Posterior cingulate gyrus (tissue), 11 donors: ENCODE measurements at regions not wholly inside any gene's neighbourhood (a gene's known extent, or its start where the extent isn't known, plus 50 kb on each side); places are given as distances from the start of the nearest gene placed in this dataset.
"Not testable (repeated sequence)": the region's sequence is repeated elsewhere in the genome, so short reads cannot be mapped to it uniquely, and the experiment has no call there.

Experiments used
- DNase-seq, 10 donors: peaks; one replicate each; pipeline versions ENCODE4 v3.0.0 to v3.0.0-alpha.2; 2020 to 2021; ENCODE audit warnings: mixed read lengths in 3 of 10
- intact Hi-C: fragments of 100-400 bp; cut with DNase I; formaldehyde crosslinking; loops from one replicate; pipeline ENCODE4 v1.15.1; 2023

- intact Hi-C loops, result no loop called here
- DNase-seq, result no peak
These were observed 707.9 kb upstream of the PITX2 start for GRCh38 chr4:111330786-111331185.

DNA sequence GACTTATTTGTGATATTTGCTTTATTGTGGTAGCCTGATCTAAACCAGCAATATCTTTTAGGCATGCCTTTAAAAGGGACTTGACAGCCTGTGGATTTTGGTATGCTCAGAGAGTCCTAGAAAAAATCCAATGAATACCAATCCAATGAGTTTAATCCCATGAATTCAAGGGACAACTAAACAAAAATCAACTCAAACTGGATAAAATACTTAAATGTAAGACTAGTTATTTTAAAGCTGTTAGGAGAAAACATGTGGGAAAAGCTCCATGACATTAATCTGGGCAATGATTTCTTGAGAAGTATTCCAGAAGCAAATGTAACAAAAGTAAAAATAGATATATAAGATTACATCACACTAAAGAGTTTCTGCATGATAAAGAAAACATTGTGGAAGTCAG is 711.5 kb upstream of the PITX2 start:
- DNase-seq, result no peak
- intact Hi-C loops, result no loop called here

- peak in 2 of 10 donors; percentile 66 to 75 for DNase-seq
- intact Hi-C loops, result not testable (repeated sequence)
These were observed 714.5 kb upstream of the PITX2 start for GRCh38 chr4:111337186-111337876.

GRCh38 chr4:111359602-111360001 is 736.7 kb upstream of the PITX2 start:
- no peak for DNase-seq
- intact Hi-C loops, result no loop called here

- intact Hi-C loops, result no loop called here
- DNase-seq, result no peak
These were observed 738.0 kb upstream of the PITX2 start for GRCh38 chr4:111360906-111361305.

- DNase-seq, result no peak
- intact Hi-C loops, result no loop called here
These were observed 740.1 kb upstream of the PITX2 start for GRCh38 chr4:111362941-111363361.

DNA sequence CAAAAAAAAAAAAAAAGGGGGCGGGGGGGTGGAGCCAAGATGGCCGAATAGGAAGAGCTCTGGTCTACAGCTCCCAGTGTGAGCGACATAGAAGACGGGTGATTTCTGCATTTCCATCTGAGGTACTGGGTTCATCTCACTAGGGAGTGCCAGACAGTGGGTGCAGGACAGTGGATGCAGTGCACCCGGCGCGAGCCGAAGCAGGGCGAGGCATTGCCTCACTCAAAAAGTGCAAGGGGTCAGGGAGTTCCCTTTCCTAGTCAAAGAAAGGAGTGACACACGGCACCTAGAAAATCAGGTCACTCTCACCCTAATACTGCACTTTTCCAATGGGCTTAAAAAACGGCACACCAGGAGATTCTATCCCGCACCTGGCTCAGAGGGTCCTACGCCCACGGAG is 755.0 kb upstream of the PITX2 start:
- intact Hi-C loops, result not testable (repeated sequence)

GRCh38 chr4:111388561-111388960 is 756.7 kb upstream of the FAM241A start:
- DNase-seq, result no peak
- intact Hi-C loops, result no loop called here

More for the DNA sequence above, 755.0 kb upstream of the PITX2 start:
- not testable (repeated sequence) for DNase-seq

DNA sequence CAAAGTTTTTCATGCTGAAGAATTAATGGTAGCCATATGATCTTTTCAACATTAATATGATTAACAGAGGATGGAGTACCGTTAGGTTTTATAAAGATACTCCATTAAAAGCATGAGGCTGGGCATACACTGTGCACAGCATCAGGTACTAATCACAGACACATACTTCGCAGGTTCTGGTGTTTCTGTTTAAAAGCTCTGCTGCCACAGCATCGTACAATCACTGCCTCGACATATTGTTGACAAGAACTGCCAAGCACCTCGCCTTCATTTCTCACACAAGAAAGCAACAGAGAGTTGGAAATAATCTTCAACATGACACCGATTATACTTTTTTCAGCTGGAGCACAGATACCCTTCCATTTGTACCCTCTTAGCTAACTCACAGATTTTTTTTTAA is 753.4 kb upstream of the FAM241A start:
- DNase-seq, result no peak
- intact Hi-C loops, result no loop called here

DNA sequence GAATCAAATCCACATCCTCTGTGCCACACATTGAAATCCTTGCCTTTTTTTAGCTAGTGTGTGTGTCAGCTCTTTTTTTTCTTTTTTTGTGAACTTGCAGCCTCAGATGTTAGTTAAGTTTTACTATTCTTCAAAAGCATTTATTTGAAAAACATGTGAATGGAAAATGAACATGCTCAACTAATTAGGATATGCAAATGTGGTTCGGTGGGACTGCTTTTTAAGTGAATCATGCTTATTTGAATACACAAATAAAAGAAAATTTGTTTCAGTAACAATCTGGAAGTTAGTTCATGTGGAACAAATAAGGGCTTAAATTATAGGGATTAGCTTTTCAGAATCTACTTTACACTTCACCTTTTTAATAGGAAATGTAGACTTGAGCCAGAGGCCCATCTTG is 751.5 kb upstream of the FAM241A start:
- intact Hi-C loops, result no loop called here
- no peak for DNase-seq

DNA sequence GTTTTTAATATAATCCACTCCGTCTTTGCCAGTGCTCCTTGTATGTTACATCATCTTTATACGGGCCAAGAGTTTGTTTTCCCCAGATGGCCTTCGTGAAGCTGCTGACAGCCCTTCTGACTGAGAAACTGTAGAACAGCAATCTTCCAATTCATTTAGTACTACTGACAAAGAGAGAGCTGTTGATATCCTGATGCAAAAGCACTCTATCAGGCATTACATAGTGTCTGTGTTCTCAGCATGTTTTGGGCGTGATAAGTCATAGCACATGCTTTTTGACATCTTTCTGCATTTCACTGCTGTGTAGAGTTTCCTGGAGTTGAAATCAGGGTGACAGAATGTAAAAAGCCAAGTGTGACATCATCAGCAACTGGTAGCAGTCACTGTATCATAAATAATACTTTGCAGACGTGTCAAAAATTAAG is 746.3 kb upstream of the FAM241A start:
- intact Hi-C loops, result no loop called here
- DNase-seq, result peak in 1 of 10 donors; percentile 12

DNA sequence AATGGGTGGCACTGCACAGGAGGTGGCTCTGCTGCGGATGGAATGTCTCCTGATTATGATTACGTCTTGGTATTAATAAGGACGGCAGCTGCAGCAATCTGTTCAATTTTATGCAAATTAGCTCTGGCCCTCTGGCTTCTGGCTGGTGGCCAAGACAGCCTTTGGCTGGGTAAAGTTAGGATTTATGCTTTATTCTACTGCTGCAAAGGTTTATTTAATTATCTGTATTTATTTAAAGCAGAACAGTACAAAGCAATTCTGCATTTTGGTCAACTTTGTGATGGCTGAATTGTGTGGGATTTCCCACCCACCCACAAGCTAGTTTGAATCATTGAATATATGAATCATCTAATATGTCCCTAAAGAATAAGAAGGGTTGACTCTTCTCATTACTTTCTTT is 745.6 kb upstream of the FAM241A start:
- intact Hi-C loops, result no loop called here
- DNase-seq, result peak in 6 of 10 donors; percentile 12 to 88 (median 50)

GRCh38 chr4:111400741-111401140 is 744.5 kb upstream of the FAM241A start:
- intact Hi-C loops, result no loop called here

GRCh38 chr4:111404673-111405072 is 740.6 kb upstream of the FAM241A start:
- no peak for DNase-seq

More at GRCh38 chr4:111400741-111401140, 744.5 kb upstream of the FAM241A start:
- DNase-seq, result peak in 3 of 10 donors; percentile 2 to 31 (median 9)

GRCh38 chr4:111405989-111406388 is 739.3 kb upstream of the FAM241A start:
- intact Hi-C loops, result no loop called here
- no peak for DNase-seq

More at GRCh38 chr4:111404673-111405072, 740.6 kb upstream of the FAM241A start:
- intact Hi-C loops, result no loop called here

DNA sequence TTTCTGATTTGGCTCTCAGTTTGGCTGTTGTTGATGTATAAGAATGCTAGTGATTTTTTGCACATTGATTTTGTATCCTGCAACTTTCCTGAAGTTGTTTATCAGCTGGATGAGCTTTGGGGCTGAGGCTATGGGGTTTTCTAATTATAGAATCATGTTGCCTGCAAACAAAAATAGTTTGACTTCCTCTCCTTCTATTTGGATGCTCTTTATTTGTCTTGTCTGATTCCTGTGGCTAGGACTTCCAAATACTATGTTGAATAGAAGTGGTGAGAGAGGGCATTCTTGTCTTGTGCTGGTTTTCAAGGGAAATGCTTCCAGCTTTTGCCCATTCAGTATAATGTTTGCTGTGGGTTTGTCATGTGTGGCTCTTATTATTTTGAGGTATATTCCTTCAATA is 734.7 kb upstream of the FAM241A start:
- no peak for DNase-seq
- intact Hi-C loops, result no loop called here

- intact Hi-C loops, result no loop called here
- no peak for DNase-seq
These were observed 727.7 kb upstream of the FAM241A start for GRCh38 chr4:111417521-111417920.

- intact Hi-C loops, result no loop called here
- DNase-seq, result no peak
These were observed 711.8 kb upstream of the FAM241A start for GRCh38 chr4:111433441-111433840.

DNA sequence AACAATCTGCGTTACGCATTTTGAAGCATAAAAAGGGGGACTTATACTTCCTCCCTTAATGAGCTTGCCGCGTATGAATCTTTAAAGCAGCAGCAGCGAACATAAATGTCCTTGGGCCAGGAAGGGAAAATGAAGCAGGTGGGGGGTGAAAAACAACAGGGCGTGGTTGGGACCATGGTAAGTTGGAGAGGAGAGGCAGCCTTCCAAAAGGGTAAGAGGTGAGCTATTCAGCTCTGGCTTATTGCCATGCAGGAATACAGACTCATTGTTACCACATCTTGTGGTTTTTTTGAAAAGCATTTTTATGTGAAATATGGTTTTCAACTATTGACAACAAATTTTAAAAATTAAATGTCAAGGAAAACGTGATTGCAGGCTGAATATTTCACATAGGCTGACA is 710.7 kb upstream of the FAM241A start:
- intact Hi-C loops, result no loop called here
- no peak for DNase-seq

- DNase-seq, result no peak
- intact Hi-C loops, result no loop called here
These were observed 709.1 kb upstream of the FAM241A start for GRCh38 chr4:111435986-111436744.

DNA sequence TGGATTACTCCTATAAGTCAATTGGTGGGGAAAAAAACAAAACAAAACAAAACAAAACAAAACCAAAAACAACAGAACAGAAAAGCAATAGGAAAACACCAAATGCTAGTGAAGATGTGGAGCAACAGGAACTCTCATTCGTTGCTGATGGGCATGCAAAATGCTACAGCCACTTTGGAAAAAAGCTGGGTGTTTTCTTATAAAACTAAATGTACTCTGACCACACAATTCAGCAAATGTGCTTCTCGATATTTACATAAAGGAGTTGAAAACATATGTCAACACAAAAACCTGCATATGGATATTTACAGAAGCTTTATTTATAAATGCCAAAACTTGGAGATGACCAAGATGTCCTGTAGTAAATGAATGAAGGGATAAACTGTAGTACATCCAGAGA is 703.6 kb upstream of the FAM241A start:
- intact Hi-C loops, result no loop called here
- DNase-seq, result no peak

DNA sequence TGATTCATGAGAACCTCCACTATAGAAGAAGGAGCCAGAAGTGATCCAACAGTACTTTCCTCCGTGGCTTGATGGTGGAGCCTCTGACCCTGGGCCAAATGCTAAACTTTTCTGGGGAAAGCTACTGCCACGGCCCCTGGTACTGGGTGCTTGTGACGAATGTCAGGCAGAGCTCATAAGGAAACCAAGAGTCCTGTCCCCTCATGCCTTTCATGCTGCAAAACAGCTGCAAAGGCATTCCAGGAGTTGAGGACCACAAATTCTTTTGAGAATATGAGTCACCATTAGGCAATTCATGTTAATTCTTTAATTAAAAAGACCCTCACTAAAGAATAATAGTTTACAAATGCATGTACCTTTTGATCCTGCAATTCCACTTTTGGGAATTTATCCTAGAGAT is 700.4 kb upstream of the FAM241A start:
- intact Hi-C loops, result not testable (repeated sequence)
- DNase-seq, result peak in 1 of 10 donors; percentile 22
